ENCODE measurements at regions not wholly inside any gene's neighbourhood (a gene's known extent, or its start where the extent isn't known, plus 50 kb on each side); places are given as distances from the start of the nearest gene placed in this dataset.

DNA sequence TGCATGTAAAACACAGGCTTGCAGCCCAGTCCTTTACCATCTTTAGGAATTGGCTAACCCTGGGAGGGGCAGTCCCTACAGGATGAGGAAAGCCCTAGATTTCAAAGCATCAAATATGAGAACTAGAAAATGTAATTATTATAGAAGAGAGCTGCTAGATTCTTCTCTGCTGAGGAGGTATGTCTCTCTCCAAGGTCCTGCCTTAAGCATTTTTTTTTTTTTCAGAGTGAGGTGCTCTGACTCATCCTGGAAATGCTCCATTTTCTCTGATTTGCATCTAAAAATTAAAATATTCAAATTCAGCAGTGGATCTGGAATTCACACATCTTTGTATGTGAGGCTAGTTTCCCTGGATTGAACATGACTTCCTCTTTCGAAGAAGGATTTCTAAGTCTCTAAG, 149.8 kb downstream of the ZNF648 start:
- intact Hi-C loops (cut with DNase I; ENCODE audit: low total_unique reads), result no loop called here
- no peak for TF ChIP-seq CTCF (IDR thresholded peaks at IDR 0.05)
- no peak for TF ChIP-seq POLR2A (IDR thresholded peaks at IDR 0.05)
- TF ChIP-seq POLR2AphosphoS5 (IDR thresholded peaks at IDR 0.05), result no peak
- H3K36me3 ChIP-seq, result no peaks in the 10 kb centered on the region
- no peaks in the 10 kb centered on the region for H3K9me3 ChIP-seq
- DNase-seq (ENCODE audit: low spot score in 2 of 2), result no peak
- H3K4me1 ChIP-seq, result no peaks in the 10 kb centered on the region
- no peak overlapping the region for H3K4me3 ChIP-seq
- no peak overlapping the region for H3K27ac ChIP-seq
- H3K27me3 ChIP-seq, result no peaks in the 10 kb centered on the region

GRCh38 chr1:181910905-181911304, 150.6 kb downstream of the ZNF648 start:
- DNase-seq (ENCODE audit: low spot score in 2 of 2), result no peak
- intact Hi-C loops (cut with DNase I; ENCODE audit: low total_unique reads), result no loop called here
- no peak overlapping the region for H3K27ac ChIP-seq
- no peaks in the 10 kb centered on the region for H3K9me3 ChIP-seq
- H3K4me1 ChIP-seq, result no peaks in the 10 kb centered on the region
- no peak for TF ChIP-seq CTCF (IDR thresholded peaks at IDR 0.05)
- TF ChIP-seq POLR2AphosphoS5 (IDR thresholded peaks at IDR 0.05), result no peak
- TF ChIP-seq POLR2A (IDR thresholded peaks at IDR 0.05), result no peak
- H3K27me3 ChIP-seq, result no peaks in the 10 kb centered on the region
- H3K4me3 ChIP-seq, result no peak overlapping the region
- no peaks in the 10 kb centered on the region for H3K36me3 ChIP-seq

- H3K9me3 ChIP-seq, result no peaks in the 10 kb centered on the region
- TF ChIP-seq POLR2A (IDR thresholded peaks at IDR 0.05), result no peak
- no peak for TF ChIP-seq CTCF (IDR thresholded peaks at IDR 0.05)
- TF ChIP-seq POLR2AphosphoS5 (IDR thresholded peaks at IDR 0.05), result no peak
- intact Hi-C loops (cut with DNase I; ENCODE audit: low total_unique reads), result no loop called here
- no peaks in the 10 kb centered on the region for H3K27me3 ChIP-seq
- no peak overlapping the region for H3K4me3 ChIP-seq
- H3K27ac ChIP-seq, result no peak overlapping the region
- no peaks in the 10 kb centered on the region for H3K4me1 ChIP-seq
- no peaks in the 10 kb centered on the region for H3K36me3 ChIP-seq
- no peak for DNase-seq (ENCODE audit: low spot score in 2 of 2)
These were observed 152.5 kb downstream of the ZNF648 start for GRCh38 chr1:181909010-181909409.

DNA sequence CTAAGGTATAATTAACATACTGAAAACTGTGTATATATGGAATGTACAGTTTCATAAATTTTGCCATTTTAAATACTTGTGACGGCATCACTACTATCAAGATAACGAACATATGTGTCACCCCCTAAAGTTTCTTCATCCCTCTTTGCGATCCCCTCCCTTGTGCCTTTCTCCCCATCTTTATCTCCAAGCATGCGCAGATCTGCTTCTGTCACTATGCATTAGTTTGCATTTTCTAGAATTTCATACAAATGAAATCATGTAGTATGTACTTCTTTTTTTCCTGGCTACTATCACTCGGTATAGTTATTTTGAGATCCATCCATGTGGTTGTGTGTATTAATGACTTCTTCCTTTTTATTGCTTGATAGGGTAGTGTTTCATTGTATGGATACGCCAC, 154.9 kb downstream of the ZNF648 start:
- intact Hi-C loops (cut with DNase I; ENCODE audit: low total_unique reads), result no loop called here
- Histone ChIP-seq H3K4me1 (no peaks in the 10 kb centered on the region), H3K9me3 (no peaks in the 10 kb centered on the region), H3K27ac (no peak overlapping the region), H3K27me3 (no peaks in the 10 kb centered on the region), H3K4me3 (no peak overlapping the region), H3K36me3 (no peaks in the 10 kb centered on the region)
- no peak for DNase-seq (ENCODE audit: low spot score in 2 of 2)
- TF ChIP-seq CTCF (IDR thresholded peaks at IDR 0.05) (no peak), POLR2AphosphoS5 (IDR thresholded peaks at IDR 0.05) (no peak), POLR2A (IDR thresholded peaks at IDR 0.05) (no peak)

DNA sequence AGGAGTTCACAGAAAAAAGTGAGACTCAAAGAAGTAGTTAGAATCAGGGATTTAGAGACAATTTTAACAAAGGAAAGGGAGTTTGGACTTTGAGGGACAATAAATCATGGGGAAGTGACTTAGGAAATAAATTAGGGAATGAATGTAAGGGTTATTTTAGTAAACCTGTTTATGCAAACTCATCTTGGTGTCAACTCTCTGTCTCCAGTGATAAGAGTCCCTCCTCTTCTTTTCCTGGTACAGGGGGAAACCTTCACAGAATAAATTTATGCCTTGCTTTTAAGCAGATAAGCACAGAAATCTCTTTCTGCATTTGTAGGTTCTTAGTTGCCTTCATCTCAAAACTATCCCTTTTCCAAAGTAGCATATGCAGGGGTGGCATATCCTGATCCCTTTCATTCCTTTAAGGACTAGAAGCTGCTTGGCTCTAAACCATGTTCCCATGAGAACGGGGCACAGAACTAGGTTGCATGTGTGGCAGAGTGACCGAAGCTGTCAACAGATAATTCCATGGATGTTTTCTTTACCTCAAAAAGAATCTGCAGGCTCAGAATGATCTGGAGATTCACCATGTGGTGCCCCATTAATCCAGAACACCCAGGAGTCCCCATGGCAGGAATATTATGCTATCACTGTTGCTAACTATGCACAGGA, 155.4 kb downstream of the ZNF648 start:
- no peak overlapping the region for H3K27ac ChIP-seq
- H3K4me1 ChIP-seq, result no peaks in the 10 kb centered on the region
- TF ChIP-seq POLR2AphosphoS5 (IDR thresholded peaks at IDR 0.05), result no peak
- TF ChIP-seq CTCF (IDR thresholded peaks at IDR 0.05), result no peak
- TF ChIP-seq POLR2A (IDR thresholded peaks at IDR 0.05), result no peak
- no peaks in the 10 kb centered on the region for H3K9me3 ChIP-seq
- DNase-seq (ENCODE audit: low spot score in 2 of 2), result no peak
- intact Hi-C loops (cut with DNase I; ENCODE audit: low total_unique reads), result no loop called here
- H3K36me3 ChIP-seq, result no peaks in the 10 kb centered on the region
- no peak overlapping the region for H3K4me3 ChIP-seq
- H3K27me3 ChIP-seq, result no peaks in the 10 kb centered on the region
